ENCODE measurements at regions not wholly inside any gene's neighbourhood (a gene's known extent, or its start where the extent isn't known, plus 50 kb on each side); places are given as distances from the start of the nearest gene placed in this dataset.

GRCh38 chr5:133712562-133712961 lies 100.2 kb upstream of the FSTL4 start:
- TF ChIP-seq CTCF (IDR thresholded peaks at IDR 0.05) (no peak), SIN3A (IDR thresholded peaks at IDR 0.05; ENCODE audit: borderline replicate concordance, insufficient read depth, low read depth, low read length) (no peak), POLR2AphosphoS5 (IDR thresholded peaks at IDR 0.05; ENCODE audit: low read depth, low read length) (no peak), TCF7L2 (IDR thresholded peaks at IDR 0.05; ENCODE audit: low read depth, low read length) (no peak), REST (IDR thresholded peaks at IDR 0.05; ENCODE audit: insufficient read depth in 1 of 2, low read depth in 2 of 2, low read length in 1 of 2) (no peak)

Data from Panc1 (cell line).